Bronchial epithelial cell (primary cell): ENCODE measurements at regions not wholly inside any gene's neighbourhood (a gene's known extent, or its start where the extent isn't known, plus 50 kb on each side); places are given as distances from the start of the nearest gene placed in this dataset.

Experiments
- DNase-seq: peaks from one replicate; pipeline ENCODE4 v3.0.0-alpha.2; 2010; ENCODE audit warnings: low read depth
- FAIRE-seq: peaks from 2 replicates; lab custom pipeline; 2011; peaks lifted over from hg19 to GRCh38; lab: Jason Lieb, UNC
- H3K27me3 ChIP-seq: 2 replicates; pipeline ENCODE4 v1.5.1; 2011; ENCODE audit warnings: low read length; ENCODE audit not compliant: control insufficient read depth, insufficient read depth
- H3K36me3 ChIP-seq: 2 replicates; pipeline ENCODE4 v1.5.1; 2011; ENCODE audit warnings: low read length; ENCODE audit not compliant: control insufficient read depth, insufficient read depth
- H3K4me3 ChIP-seq: 2 replicates; pipeline ENCODE4 v1.5.1; 2011; ENCODE audit warnings: mild to moderate bottlenecking, low read depth, low read length, control low read depth
- CTCF ChIP-seq: IDR thresholded peaks from 2 replicates; pipeline ENCODE4 v1.5.1; 2011; ENCODE audit warnings: mild to moderate bottlenecking, moderate library complexity, low read length, control low read depth, inconsistent platforms; ENCODE audit not compliant: insufficient read depth, severe bottlenecking

GRCh38 chr10:6729861-6730344 lies 149.8 kb upstream of the PRKCQ start:
- no peaks in the 10 kb centered on the region for H3K27me3 ChIP-seq
- FAIRE-seq: no peak
- no peaks in the 10 kb centered on the region for H3K36me3 ChIP-seq
- H3K4me3 ChIP-seq: no peak overlapping the region
- TF ChIP-seq CTCF: no peak
- DNase-seq: no peak

- no peak for FAIRE-seq
- no peaks in the 10 kb centered on the region for H3K36me3 ChIP-seq
- no peak overlapping the region for H3K4me3 ChIP-seq
- H3K27me3 ChIP-seq: no peaks in the 10 kb centered on the region
- no peak for TF ChIP-seq CTCF
- DNase-seq: peak; percentile 88
Observed at GRCh38 chr10:6729071-6729774, 149.1 kb upstream of the PRKCQ start.

GRCh38 chr10:6726924-6727323 lies 146.8 kb upstream of the PRKCQ start:
- FAIRE-seq: no peak
- Histone ChIP-seq H3K27me3 (no peaks in the 10 kb centered on the region), H3K4me3 (no peak overlapping the region), H3K36me3 (no peaks in the 10 kb centered on the region)
- DNase-seq: no peak
- TF ChIP-seq CTCF: no peak

GRCh38 chr10:6722616-6723004 lies 142.5 kb upstream of the PRKCQ start:
- peak; percentile 63 for DNase-seq
- no peak for FAIRE-seq
- Histone ChIP-seq H3K27me3 (no peaks in the 10 kb centered on the region), H3K36me3 (no peaks in the 10 kb centered on the region), H3K4me3 (no peak overlapping the region)
- TF ChIP-seq CTCF: no peak

GRCh38 chr10:6721964-6722615 lies 142.0 kb upstream of the PRKCQ start:
- TF ChIP-seq CTCF: no peak
- H3K4me3 ChIP-seq: no peak overlapping the region
- no peaks in the 10 kb centered on the region for H3K36me3 ChIP-seq
- no peaks in the 10 kb centered on the region for H3K27me3 ChIP-seq
- FAIRE-seq (peak; percentile 73), DNase-seq (peak; percentile 93)
